Lower lobe of right lung (tissue), 2 donors: ENCODE measurements at regions not wholly inside any gene's neighbourhood (a gene's known extent, or its start where the extent isn't known, plus 50 kb on each side); places are given as distances from the start of the nearest gene placed in this dataset.

ENCODE experiments used
- ATAC-seq, 2 donors: fragments of 200-7000 bp; cut with Tn5 transposase; one replicate each; pipeline ENCODE4 v1.9.1; 2020 to 2022; ENCODE audit warnings: mild to moderate bottlenecking in 2 of 2, moderate library complexity in 2 of 2
- DNase-seq: peaks from one replicate; pipeline ENCODE4 v3.0.0-alpha.2; 2020
- H3K27ac ChIP-seq: fragments of 200-600 bp; one replicate; pipeline ENCODE4 v1.8.0; 2022
- H3K27me3 ChIP-seq: fragments of 200-600 bp; one replicate; pipeline ENCODE4 v1.8.0; 2022; ENCODE audit warnings: low read depth
- H3K36me3 ChIP-seq: fragments of 200-600 bp; one replicate; pipeline ENCODE4 v1.8.0; 2022; ENCODE audit warnings: mild to moderate bottlenecking
- H3K4me1 ChIP-seq: fragments of 200-600 bp; one replicate; pipeline ENCODE4 v1.8.0; 2022
- H3K4me3 ChIP-seq: fragments of 200-600 bp; one replicate; pipeline ENCODE4 v1.8.0; 2022; ENCODE audit warnings: mild to moderate bottlenecking
- H3K9me3 ChIP-seq: fragments of 200-600 bp; one replicate; pipeline ENCODE4 v1.8.0; 2022
- intact Hi-C: fragments of 100-400 bp; cut with DNase I; formaldehyde crosslinking; loops from one replicate; pipeline ENCODE4 v1.11.0; 2022
- TF ChIP-seq, protein P1 (sequence below): fragments of 200-600 bp; IDR thresholded peaks from one replicate; pipeline ENCODE4 v1.8.0; 2022; ENCODE audit warnings: antibody characterized with exemption, mild to moderate bottlenecking
- donor health status: DM: no; HTN: yes; CAD: no; lungs with severe emphysema.

DNA sequence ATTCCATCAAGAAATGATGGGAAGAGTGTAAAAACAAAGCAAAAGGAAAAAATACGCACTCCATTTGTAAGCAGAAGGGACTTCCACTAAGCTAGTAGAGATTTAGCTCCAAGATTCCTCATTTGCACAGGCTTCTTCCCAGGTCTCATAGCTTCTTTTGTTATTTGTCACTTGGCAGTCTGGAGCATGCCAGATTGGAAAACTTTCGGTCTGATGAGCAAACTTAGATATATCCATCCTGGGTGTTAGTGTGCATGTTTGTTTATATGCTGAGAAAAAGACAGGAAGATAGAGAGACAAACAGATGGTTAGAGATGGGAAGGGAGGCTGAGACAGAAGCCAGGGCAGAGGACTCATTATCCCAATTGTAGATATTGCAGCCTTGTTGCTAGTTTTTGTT, 1644.5 kb upstream of the NUDT12 start:
- DNase-seq (no peak), ATAC-seq (no peak)
- intact Hi-C loops, result no loop called here
- Histone ChIP-seq H3K9me3 (no peaks in the 10 kb centered on the region), H3K4me1 (no peaks in the 10 kb centered on the region), H3K27me3 (no peaks in the 10 kb centered on the region), H3K36me3 (no peaks in the 10 kb centered on the region), H3K4me3 (no peak overlapping the region), H3K27ac (no peak overlapping the region)
- TF ChIP-seq, protein P1, sequence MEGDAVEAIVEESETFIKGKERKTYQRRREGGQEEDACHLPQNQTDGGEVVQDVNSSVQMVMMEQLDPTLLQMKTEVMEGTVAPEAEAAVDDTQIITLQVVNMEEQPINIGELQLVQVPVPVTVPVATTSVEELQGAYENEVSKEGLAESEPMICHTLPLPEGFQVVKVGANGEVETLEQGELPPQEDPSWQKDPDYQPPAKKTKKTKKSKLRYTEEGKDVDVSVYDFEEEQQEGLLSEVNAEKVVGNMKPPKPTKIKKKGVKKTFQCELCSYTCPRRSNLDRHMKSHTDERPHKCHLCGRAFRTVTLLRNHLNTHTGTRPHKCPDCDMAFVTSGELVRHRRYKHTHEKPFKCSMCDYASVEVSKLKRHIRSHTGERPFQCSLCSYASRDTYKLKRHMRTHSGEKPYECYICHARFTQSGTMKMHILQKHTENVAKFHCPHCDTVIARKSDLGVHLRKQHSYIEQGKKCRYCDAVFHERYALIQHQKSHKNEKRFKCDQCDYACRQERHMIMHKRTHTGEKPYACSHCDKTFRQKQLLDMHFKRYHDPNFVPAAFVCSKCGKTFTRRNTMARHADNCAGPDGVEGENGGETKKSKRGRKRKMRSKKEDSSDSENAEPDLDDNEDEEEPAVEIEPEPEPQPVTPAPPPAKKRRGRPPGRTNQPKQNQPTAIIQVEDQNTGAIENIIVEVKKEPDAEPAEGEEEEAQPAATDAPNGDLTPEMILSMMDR, result no peak

- Histone ChIP-seq H3K36me3 (no peaks in the 10 kb centered on the region), H3K27me3 (no peaks in the 10 kb centered on the region), H3K4me1 (no peaks in the 10 kb centered on the region), H3K27ac (no peak overlapping the region), H3K9me3 (no peaks in the 10 kb centered on the region), H3K4me3 (no peak overlapping the region)
- ATAC-seq (no peak), DNase-seq (no peak)
- intact Hi-C loops, result no loop called here
- TF ChIP-seq, protein P1, result no peak
Measured at GRCh38 chr5:105197531-105197930, 1634.9 kb upstream of the NUDT12 start.

- DNase-seq, result no peak
- intact Hi-C loops, result no loop called here
- H3K27ac ChIP-seq, result no peak overlapping the region
- TF ChIP-seq, protein P1, result no peak
- H3K27me3 ChIP-seq, result no peaks in the 10 kb centered on the region
- no peak overlapping the region for H3K4me3 ChIP-seq
- ATAC-seq, result no peak
- H3K9me3 ChIP-seq, result no peaks in the 10 kb centered on the region
- H3K36me3 ChIP-seq, result no peaks in the 10 kb centered on the region
- H3K4me1 ChIP-seq, result no peaks in the 10 kb centered on the region
Measured at GRCh38 chr5:105195765-105196164, 1633.2 kb upstream of the NUDT12 start.

- intact Hi-C loops, result no loop called here
- Histone ChIP-seq H3K27ac (no peak overlapping the region), H3K4me1 (no peaks in the 10 kb centered on the region), H3K9me3 (no peaks in the 10 kb centered on the region), H3K27me3 (no peaks in the 10 kb centered on the region), H3K36me3 (no peaks in the 10 kb centered on the region), H3K4me3 (no peak overlapping the region)
- TF ChIP-seq, protein P1, result no peak
- ATAC-seq, result no peak
- no peak for DNase-seq
Measured at GRCh38 chr5:105172918-105173317, 1610.3 kb upstream of the NUDT12 start.

- no peak overlapping the region for H3K4me3 ChIP-seq
- no peaks in the 10 kb centered on the region for H3K4me1 ChIP-seq
- no peaks in the 10 kb centered on the region for H3K27me3 ChIP-seq
- DNase-seq, result no peak
- H3K27ac ChIP-seq, result no peak overlapping the region
- no peaks in the 10 kb centered on the region for H3K9me3 ChIP-seq
- TF ChIP-seq, protein P1, result no peak
- no peak for ATAC-seq
- intact Hi-C loops, result no loop called here
- no peaks in the 10 kb centered on the region for H3K36me3 ChIP-seq
Measured at GRCh38 chr5:105168806-105169205, 1606.2 kb upstream of the NUDT12 start.

GRCh38 chr5:105167092-105167491, 1604.5 kb upstream of the NUDT12 start:
- TF ChIP-seq, protein P1, result no peak
- H3K4me3 ChIP-seq, result no peak overlapping the region
- H3K27ac ChIP-seq, result no peak overlapping the region
- intact Hi-C loops, result no loop called here
- H3K9me3 ChIP-seq, result no peaks in the 10 kb centered on the region
- no peaks in the 10 kb centered on the region for H3K4me1 ChIP-seq
- ATAC-seq, result no peak
- no peak for DNase-seq
- no peaks in the 10 kb centered on the region for H3K27me3 ChIP-seq
- no peaks in the 10 kb centered on the region for H3K36me3 ChIP-seq
